RCC 7860 (cell line): ENCODE measurements at regions not wholly inside any gene's neighbourhood (a gene's known extent, or its start where the extent isn't known, plus 50 kb on each side); places are given as distances from the start of the nearest gene placed in this dataset.

ENCODE experiments used
- DNase-seq: peaks from one replicate; pipeline ENCODE4 v3.0.0-alpha.2; 2015; ENCODE audit warnings: low spot score
- FAIRE-seq: peaks from 2 replicates; lab custom pipeline; 2012; peaks lifted over from hg19 to GRCh38; lab: Jason Lieb, UNC

GRCh38 chr4:11002961-11003360, 318.4 kb upstream of the CLNK start:
- DNase-seq: no peak
- FAIRE-seq: no peak

- DNase-seq (no peak), FAIRE-seq (no peak)
Observed at GRCh38 chr4:10998846-10999245, 314.3 kb upstream of the CLNK start.

GRCh38 chr4:10984815-10985214, 300.2 kb upstream of the CLNK start:
- DNase-seq: no peak
- no peak for FAIRE-seq

- no peak for FAIRE-seq
- no peak for DNase-seq
Observed at GRCh38 chr4:10983885-10984640, 299.5 kb upstream of the CLNK start.

GRCh38 chr4:10983268-10983667, 298.7 kb upstream of the CLNK start:
- DNase-seq (no peak), FAIRE-seq (no peak)

- no peak for DNase-seq
- no peak for FAIRE-seq
Observed at GRCh38 chr4:10982305-10982704, 297.7 kb upstream of the CLNK start.

GRCh38 chr4:10981576-10981975, 297.0 kb upstream of the CLNK start:
- no peak for DNase-seq
- FAIRE-seq: no peak

- DNase-seq: no peak
- FAIRE-seq: no peak
Observed at GRCh38 chr4:10981096-10981495, 296.5 kb upstream of the CLNK start.

GRCh38 chr4:10979032-10979431, 294.5 kb upstream of the CLNK start:
- no peak for DNase-seq
- FAIRE-seq: no peak

- no peak for DNase-seq
- no peak for FAIRE-seq
Observed at GRCh38 chr4:10977534-10977933, 293.0 kb upstream of the CLNK start.

GRCh38 chr4:10974371-10974770, 289.8 kb upstream of the CLNK start:
- no peak for FAIRE-seq
- no peak for DNase-seq

- FAIRE-seq: no peak
- no peak for DNase-seq
Observed at GRCh38 chr4:10973686-10974085, 289.1 kb upstream of the CLNK start.

- FAIRE-seq: no peak
Observed at GRCh38 chr4:10971800-10972401, 287.3 kb upstream of the CLNK start.

GRCh38 chr4:10965196-10965595, 280.6 kb upstream of the CLNK start:
- FAIRE-seq (no peak), DNase-seq (no peak)

More at GRCh38 chr4:10971800-10972401, 287.3 kb upstream of the CLNK start:
- DNase-seq: no peak

- DNase-seq: no peak
- FAIRE-seq: no peak
Observed at GRCh38 chr4:10963958-10964703, 279.6 kb upstream of the CLNK start.

GRCh38 chr4:10963241-10963640, 278.7 kb upstream of the CLNK start:
- DNase-seq (no peak), FAIRE-seq (no peak)

- DNase-seq: no peak
- no peak for FAIRE-seq
Observed at GRCh38 chr4:10962246-10962645, 277.7 kb upstream of the CLNK start.

- no peak for DNase-seq
Observed at GRCh38 chr4:10960389-10960788, 275.8 kb upstream of the CLNK start.

GRCh38 chr4:10959586-10959985, 275.0 kb upstream of the CLNK start:
- FAIRE-seq (no peak), DNase-seq (no peak)

More at GRCh38 chr4:10960389-10960788, 275.8 kb upstream of the CLNK start:
- no peak for FAIRE-seq

- no peak for FAIRE-seq
- no peak for DNase-seq
Observed at GRCh38 chr4:10958226-10958856, 273.8 kb upstream of the CLNK start.

GRCh38 chr4:10951306-10951705, 266.7 kb upstream of the CLNK start:
- FAIRE-seq (no peak), DNase-seq (no peak)
